ENCODE measurements at regions not wholly inside any gene's neighbourhood (a gene's known extent, or its start where the extent isn't known, plus 50 kb on each side); places are given as distances from the start of the nearest gene placed in this dataset.
"Not testable (repeated sequence)": the region's sequence is repeated elsewhere in the genome, so short reads cannot be mapped to it uniquely, and the experiment has no call there.

DNA sequence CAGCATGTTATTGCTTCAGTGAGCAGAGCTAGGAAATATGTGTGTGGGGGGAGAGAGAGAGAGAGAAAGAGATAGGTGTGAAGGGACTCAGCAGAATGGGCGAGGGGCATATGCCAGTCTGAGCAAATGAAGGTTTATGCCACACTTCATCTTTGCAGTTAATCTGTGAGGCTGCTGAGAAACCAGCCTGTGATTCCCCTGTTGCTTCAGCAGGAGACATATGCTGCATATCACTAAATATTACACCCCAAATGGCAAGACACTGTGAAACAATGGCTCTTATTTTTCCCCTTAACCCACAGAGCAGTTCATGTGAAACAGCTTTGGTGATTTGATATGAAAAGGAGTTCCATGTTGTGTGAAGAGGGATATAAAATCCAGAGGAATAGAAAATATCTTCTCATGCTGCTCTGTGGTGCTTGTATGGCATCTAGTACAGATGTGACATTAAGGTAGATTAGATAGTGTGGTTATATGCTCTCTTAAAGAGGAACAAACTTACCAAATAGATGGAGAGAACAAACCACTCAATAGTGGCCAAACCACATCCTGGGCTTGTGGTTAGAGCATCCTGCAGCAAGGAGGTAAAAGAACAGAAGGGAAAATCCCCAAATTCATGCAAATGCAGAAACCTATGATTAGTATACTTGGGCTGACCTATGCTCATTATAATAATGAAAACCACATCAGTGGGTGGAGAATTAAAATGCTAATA lies 864.2 kb downstream of the FAM181B start:
- no peak for DNase-seq

GRCh38 chr11:81866896-81867295 lies 866.8 kb downstream of the FAM181B start:
- no peak for DNase-seq

GRCh38 chr11:81857386-81857785 lies 876.3 kb downstream of the FAM181B start:
- DNase-seq, result no peak

- no peak for DNase-seq
Observed at GRCh38 chr11:81853791-81854190, 879.9 kb downstream of the FAM181B start.

DNA sequence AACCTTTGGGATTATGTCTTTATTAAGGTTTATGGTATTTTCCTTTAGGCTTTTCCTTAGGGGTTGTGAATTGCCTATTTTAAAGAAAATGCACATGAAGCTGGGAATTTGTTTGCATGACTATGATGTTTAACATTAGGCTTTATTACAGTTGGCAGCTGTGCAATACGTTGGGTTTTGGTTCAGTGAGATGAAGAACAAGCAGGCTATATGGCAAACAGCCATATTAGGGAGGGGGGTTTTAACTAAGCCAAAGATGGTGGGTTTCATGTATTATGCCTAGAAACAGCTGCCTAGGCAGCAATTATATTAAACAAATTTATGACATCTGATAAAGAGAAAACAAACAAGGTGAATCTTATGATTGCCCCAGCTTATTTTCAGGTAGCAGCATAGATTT lies 880.8 kb downstream of the FAM181B start:
- DNase-seq, result no peak

DNA sequence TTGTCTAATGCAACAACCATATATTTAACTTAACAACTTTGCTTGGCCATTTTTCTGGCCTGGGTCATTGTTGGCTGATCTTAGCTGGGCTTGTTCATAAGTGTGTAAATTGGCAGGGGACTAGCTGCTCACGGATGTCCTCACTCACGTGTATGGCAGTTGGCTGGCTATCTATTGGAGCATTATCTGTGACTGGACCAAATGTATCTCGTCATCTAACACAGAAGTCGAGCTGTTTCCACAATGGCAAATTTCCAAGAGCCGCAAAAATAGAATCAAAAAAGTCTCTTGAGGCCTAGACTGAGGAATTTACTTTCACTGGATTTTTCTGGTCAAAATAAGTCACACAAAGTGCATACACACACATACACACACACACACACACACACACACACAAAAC lies 893.3 kb downstream of the FAM181B start:
- DNase-seq, result no peak

- no peak for DNase-seq
Observed at GRCh38 chr11:81839976-81840375, 893.7 kb downstream of the FAM181B start.

DNA sequence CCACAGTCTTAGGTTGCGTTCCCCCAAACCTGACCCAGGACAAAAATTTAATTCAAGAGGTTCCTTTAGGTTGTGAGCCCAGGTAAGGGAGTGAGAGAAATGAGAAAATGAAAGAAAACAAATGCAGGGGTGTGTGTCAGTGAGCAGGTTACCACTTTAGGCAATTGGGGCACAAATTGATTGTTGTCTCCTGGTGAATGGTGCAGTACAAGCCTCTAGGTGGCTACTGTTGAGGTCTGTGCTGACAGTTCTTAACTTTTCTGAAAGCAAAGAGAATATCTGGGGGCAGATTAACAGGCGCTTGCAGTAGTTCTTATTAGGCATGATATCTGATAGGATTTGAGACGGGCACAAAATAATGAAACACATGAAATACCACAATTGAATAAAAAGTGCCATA lies 894.6 kb downstream of the FAM181B start:
- no peak for DNase-seq

DNA sequence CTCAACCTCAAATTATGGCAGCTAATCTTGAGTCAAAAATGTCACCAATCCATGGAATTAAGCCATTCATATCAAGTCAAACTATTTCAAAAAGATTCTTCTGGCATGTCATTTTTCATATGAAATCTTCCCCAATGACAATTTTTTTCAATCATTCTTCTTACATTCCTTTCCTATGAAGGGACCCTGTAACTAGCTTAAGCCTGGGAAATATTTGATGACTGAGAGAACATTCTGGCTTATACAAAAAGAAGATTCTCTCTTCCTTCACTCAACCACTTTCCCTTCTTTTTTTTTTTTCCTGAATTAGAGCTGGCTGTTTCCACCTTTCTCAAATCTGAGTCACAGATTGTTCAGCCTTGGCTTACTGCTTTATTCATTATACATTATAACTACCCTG lies 903.7 kb downstream of the FAM181B start:
- no peak for DNase-seq

DNA sequence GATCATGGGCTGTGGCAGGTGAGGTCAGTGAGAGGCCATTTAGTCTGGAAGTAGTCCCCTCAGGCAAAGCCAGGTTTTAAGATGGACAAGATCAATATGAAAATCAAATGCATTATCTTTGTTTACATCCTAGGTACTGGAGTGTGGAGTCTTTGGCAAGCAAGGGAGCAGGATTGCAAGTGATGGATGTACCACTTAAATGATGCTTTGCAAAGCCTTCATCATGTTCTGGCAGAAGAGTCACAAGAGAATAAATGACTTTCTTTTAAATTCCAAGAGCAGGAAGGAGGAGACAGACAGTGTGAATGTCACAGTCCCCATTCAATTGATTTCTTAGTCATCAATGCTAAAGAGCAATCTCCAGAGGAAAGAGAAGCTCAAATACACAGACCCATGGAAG lies 908.3 kb downstream of the FAM181B start:
- no peak for DNase-seq

- DNase-seq, result no peak
Observed at GRCh38 chr11:81819462-81819861, 914.2 kb downstream of the FAM181B start.

- no peak for DNase-seq
Observed at GRCh38 chr11:81804858-81805257, 928.8 kb downstream of the FAM181B start.

GRCh38 chr11:81802591-81802990 lies 931.1 kb downstream of the FAM181B start:
- no peak for DNase-seq

- DNase-seq, result no peak
Observed at GRCh38 chr11:81792416-81792815, 941.2 kb downstream of the FAM181B start.

- DNase-seq, result no peak
Observed at GRCh38 chr11:81787584-81788049, 946.0 kb downstream of the FAM181B start.

DNA sequence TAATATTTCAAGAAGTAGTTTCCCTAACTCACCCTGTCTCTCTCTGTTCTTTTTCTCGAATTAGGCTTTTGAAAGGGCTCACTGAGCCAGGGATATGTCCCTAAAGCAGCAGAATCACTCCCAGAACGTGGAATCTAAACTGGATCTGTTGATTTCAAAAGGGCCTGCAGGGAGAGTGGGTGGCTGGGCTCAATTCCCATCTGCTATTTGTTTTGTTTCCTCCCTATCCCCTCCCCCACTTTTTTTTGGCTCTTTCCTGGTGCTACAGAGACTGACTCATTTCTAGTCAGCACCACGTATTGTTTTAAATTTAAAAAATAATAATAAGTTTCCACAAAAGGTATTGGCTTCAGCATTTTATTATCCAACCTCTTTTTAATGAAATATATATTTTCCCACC lies 961.5 kb downstream of the FAM181B start:
- no peak for DNase-seq

GRCh38 chr11:81769906-81770305 lies 963.8 kb downstream of the FAM181B start:
- not testable (repeated sequence) for DNase-seq

GRCh38 chr11:81756864-81757595 lies 976.6 kb downstream of the FAM181B start:
- DNase-seq, result no peak

GRCh38 chr11:81749245-81749644 lies 984.4 kb downstream of the FAM181B start:
- DNase-seq, result no peak

DNA sequence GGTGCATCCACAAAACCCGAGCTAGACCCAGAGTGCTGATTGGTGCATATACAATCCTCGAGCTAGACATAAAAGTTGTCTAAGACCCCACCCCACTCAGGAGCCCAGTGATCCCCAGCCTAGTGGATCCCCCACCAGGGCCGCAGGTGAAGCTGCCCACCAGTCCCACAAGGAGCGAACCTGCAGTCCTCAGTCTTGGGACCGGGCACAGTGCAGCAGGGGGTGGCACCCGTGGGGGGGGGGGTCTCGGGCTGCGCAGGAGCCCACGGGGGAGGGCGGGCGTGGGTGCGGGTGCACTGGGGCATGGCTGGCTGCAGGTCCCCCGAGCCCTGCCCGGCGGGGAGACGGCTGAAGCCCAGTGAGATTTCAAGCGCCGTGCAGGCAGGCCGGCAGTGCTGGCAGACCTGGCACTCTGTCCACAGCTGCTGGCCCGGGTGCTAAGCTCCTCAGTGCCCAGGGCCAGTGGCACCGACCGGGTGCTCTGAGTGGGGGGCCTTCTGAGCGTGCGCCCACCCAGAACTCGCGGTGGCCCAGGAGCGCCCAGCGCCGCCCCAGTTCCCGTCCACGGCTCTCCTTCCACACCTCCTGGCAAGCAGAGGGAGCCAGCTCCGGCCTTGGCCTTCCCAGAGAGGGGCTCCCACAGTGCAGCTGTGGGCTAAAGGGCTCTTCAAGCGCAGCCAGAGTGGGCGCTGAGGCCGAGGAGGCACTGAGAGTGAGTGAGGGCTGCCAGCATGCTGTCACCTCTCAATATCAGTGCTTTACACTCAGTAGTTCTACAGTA lies 989.1 kb downstream of the FAM181B start:
- no peak for DNase-seq

GRCh38 chr11:81725701-81726100 lies 1008.0 kb downstream of the FAM181B start:
- DNase-seq, result no peak

- DNase-seq, result no peak
Observed at GRCh38 chr11:81717695-81718094, 1016.0 kb downstream of the FAM181B start.

DNA sequence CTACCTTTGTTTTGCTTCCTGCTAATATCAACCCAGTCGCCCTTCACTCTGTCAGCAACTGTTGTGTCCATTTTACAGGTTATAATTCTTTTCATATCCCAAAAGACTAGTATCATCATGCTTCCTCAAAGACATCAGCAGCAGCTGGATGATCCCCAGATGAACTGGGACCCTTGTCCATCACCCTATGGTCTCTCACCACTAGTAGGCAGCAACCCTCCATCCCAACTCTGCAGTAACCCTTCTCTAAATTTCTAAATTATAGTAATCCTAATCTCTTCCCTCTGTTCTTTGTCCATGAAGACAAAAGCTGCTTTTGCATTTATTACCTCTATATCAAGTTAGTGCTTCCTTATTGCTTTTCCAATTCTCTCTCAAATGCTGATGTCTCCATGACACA lies 1025.8 kb downstream of the FAM181B start:
- DNase-seq, result no peak

DNA sequence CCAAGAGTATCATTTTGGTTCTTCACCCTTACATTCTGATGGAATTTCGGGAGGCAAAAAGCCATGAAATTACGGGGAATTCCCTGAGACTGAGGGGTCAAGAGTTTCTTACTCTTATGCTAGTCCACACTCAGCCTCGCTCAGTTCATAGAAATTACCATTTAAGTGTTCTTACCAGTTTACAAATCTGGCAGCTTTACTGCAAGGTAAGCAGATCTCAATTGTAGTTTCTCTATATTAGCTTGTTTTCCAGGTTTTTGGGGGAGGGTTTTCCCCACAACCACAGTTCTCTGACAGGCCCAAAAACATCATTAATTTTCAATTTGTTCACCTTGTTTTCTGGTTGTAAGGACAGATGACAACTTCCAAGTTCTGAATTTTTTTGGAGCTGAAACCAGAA lies 1028.4 kb downstream of the FAM181B start:
- DNase-seq, result no peak

Data from NCI-H526 treated with DMSO at 0.1 percent for 48 hours (cell line).